ENCODE measurements at regions not wholly inside any gene's neighbourhood (a gene's known extent, or its start where the extent isn't known, plus 50 kb on each side); places are given as distances from the start of the nearest gene placed in this dataset.

DNA sequence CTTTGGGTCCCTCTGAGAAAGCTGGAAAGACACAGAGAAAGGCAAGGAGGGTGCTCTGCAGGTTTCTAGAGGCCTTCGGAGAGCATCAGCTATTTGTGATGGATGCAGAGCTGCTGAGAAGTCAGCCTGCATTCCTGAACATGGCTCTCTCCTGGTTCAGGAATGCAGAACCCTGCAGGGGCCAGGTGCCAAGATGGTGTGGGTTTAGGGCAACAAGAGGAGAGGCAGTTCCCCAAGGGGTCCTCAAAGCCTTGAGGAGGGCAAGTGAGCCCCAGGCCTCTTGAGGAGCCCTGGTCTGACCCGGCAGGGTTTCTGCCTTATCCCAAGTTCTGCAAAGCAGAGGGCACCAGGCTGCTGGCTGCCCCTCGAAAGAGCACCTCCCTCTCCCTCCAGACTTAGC lies 93.3 kb downstream of the HS1BP3 start:
- no peak for ATAC-seq
- TF ChIP-seq, protein P1, sequence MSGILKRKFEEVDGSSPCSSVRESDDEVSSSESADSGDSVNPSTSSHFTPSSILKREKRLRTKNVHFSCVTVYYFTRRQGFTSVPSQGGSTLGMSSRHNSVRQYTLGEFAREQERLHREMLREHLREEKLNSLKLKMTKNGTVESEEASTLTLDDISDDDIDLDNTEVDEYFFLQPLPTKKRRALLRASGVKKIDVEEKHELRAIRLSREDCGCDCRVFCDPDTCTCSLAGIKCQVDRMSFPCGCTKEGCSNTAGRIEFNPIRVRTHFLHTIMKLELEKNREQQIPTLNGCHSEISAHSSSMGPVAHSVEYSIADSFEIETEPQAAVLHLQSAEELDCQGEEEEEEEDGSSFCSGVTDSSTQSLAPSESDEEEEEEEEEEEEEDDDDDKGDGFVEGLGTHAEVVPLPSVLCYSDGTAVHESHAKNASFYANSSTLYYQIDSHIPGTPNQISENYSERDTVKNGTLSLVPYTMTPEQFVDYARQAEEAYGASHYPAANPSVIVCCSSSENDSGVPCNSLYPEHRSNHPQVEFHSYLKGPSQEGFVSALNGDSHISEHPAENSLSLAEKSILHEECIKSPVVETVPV (CRISPR knock-in tag; IDR thresholded peaks at IDR 0.05) = no peak
- no peak for TF ChIP-seq CSDC2 (CRISPR knock-in tag; IDR thresholded peaks at IDR 0.05)
- TF ChIP-seq, protein P2, sequence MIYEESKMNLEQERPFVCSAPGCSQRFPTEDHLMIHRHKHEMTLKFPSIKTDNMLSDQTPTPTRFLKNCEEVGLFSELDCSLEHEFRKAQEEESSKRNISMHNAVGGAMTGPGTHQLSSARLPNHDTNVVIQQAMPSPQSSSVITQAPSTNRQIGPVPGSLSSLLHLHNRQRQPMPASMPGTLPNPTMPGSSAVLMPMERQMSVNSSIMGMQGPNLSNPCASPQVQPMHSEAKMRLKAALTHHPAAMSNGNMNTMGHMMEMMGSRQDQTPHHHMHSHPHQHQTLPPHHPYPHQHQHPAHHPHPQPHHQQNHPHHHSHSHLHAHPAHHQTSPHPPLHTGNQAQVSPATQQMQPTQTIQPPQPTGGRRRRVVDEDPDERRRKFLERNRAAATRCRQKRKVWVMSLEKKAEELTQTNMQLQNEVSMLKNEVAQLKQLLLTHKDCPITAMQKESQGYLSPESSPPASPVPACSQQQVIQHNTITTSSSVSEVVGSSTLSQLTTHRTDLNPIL (CRISPR knock-in tag; IDR thresholded peaks at IDR 0.05; ENCODE audit: low read depth) = no peak

DNA sequence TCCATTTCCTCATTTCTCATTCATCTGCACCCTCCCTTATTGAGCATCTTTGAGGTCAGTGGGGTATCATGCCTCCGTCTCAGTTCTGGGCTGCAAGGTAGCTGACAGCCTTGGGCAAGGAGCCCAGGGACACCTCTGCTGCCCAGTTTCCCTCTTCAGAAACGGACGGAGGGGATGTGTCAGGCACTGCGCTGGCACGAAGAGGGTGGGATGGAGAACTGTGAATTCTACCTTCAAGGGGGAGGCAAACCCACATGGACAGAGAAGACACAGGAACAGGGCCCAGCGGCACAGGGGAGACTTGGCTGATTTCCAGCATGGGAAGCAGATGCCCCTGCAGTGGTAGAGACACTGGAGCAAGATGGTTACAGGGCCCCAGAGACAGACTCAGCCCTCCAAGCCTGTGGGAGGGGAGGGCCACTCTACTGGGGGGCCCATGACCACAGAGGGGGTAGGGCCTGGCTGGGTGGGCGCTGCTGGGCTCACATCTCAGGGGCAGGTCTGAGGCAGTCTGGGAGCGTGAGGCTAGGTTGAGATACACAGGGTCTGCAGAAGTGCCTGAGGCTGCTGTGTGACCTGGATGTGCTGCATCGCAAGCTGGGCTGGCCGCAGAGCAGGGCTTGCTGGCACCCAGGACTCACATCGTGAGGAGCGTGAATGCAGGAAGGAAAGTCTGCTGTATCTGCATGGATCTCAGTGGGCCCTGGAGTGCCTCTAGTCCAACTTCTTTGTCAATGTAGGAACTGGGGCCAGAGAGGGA lies 92.3 kb downstream of the HS1BP3 start:
- ATAC-seq = no peak
- no peak for TF ChIP-seq TOX (CRISPR knock-in tag; IDR thresholded peaks at IDR 0.05; ENCODE audit: borderline replicate concordance)
- TF ChIP-seq ZNF8 (CRISPR knock-in tag; IDR thresholded peaks at IDR 0.05) = no peak
- no peak for TF ChIP-seq CSDC2 (CRISPR knock-in tag; IDR thresholded peaks at IDR 0.05)
- TF ChIP-seq, protein P3, sequence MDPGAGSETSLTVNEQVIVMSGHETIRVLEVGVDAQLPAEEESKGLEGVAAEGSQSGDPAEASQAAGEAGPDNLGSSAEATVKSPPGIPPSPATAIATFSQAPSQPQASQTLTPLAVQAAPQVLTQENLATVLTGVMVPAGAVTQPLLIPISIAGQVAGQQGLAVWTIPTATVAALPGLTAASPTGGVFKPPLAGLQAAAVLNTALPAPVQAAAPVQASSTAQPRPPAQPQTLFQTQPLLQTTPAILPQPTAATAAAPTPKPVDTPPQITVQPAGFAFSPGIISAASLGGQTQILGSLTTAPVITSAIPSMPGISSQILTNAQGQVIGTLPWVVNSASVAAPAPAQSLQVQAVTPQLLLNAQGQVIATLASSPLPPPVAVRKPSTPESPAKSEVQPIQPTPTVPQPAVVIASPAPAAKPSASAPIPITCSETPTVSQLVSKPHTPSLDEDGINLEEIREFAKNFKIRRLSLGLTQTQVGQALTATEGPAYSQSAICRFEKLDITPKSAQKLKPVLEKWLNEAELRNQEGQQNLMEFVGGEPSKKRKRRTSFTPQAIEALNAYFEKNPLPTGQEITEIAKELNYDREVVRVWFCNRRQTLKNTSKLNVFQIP (CRISPR knock-in tag; IDR thresholded peaks at IDR 0.05; ENCODE audit: borderline replicate concordance, low read depth) = no peak
- TF ChIP-seq ZNF70 (CRISPR knock-in tag; IDR thresholded peaks at IDR 0.05) = no peak
- no peak for TF ChIP-seq SNAI2 (CRISPR knock-in tag; IDR thresholded peaks at IDR 0.05)
- TF ChIP-seq, protein P4, sequence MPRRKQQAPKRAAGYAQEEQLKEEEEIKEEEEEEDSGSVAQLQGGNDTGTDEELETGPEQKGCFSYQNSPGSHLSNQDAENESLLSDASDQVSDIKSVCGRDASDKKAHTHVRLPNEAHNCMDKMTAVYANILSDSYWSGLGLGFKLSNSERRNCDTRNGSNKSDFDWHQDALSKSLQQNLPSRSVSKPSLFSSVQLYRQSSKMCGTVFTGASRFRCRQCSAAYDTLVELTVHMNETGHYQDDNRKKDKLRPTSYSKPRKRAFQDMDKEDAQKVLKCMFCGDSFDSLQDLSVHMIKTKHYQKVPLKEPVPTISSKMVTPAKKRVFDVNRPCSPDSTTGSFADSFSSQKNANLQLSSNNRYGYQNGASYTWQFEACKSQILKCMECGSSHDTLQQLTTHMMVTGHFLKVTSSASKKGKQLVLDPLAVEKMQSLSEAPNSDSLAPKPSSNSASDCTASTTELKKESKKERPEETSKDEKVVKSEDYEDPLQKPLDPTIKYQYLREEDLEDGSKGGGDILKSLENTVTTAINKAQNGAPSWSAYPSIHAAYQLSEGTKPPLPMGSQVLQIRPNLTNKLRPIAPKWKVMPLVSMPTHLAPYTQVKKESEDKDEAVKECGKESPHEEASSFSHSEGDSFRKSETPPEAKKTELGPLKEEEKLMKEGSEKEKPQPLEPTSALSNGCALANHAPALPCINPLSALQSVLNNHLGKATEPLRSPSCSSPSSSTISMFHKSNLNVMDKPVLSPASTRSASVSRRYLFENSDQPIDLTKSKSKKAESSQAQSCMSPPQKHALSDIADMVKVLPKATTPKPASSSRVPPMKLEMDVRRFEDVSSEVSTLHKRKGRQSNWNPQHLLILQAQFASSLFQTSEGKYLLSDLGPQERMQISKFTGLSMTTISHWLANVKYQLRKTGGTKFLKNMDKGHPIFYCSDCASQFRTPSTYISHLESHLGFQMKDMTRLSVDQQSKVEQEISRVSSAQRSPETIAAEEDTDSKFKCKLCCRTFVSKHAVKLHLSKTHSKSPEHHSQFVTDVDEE (CRISPR knock-in tag; IDR thresholded peaks at IDR 0.05) = no peak
- TF ChIP-seq TCF4 (CRISPR knock-in tag; IDR thresholded peaks at IDR 0.05; ENCODE audit: borderline replicate concordance) = no peak
- TF ChIP-seq ESRRG (CRISPR knock-in tag; IDR thresholded peaks at IDR 0.05) = no peak
- no peak for TF ChIP-seq GLIS3 (CRISPR knock-in tag; IDR thresholded peaks at IDR 0.05)
- no peak for TF ChIP-seq BACH2 (CRISPR knock-in tag; IDR thresholded peaks at IDR 0.05; ENCODE audit: borderline replicate concordance)
- TF ChIP-seq PPARA (CRISPR knock-in tag; IDR thresholded peaks at IDR 0.05; ENCODE audit: borderline replicate concordance) = no peak
- no peak for TF ChIP-seq ZFP30 (CRISPR knock-in tag; IDR thresholded peaks at IDR 0.05)

DNA sequence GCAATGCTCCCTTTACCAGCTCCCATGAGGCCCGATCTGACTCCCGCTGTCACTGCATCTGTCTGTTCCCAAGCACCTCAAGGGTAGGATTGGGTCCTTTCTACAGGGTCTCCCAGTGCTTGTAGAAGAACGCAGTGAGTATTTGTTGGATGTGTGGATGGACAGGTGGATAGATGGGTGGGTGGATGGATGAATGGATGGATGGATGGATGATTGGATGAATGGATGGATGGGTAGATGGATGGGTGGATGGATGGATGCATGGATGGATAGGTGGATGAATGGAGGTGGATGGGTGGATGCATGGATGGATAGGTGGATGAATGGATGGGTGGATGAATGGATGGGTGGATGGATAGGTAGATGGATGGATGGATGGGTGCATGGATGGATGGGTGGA lies 91.6 kb downstream of the HS1BP3 start:
- no peak for ATAC-seq
- TF ChIP-seq RARB (CRISPR knock-in tag; IDR thresholded peaks at IDR 0.05) = no peak
- TF ChIP-seq CSDC2 (CRISPR knock-in tag; IDR thresholded peaks at IDR 0.05) = no peak
- no peak for TF ChIP-seq OSR1 (CRISPR knock-in tag; IDR thresholded peaks at IDR 0.05)
- TF ChIP-seq ZNF70 (CRISPR knock-in tag; IDR thresholded peaks at IDR 0.05) = no peak
- TF ChIP-seq, protein P2 (CRISPR knock-in tag; IDR thresholded peaks at IDR 0.05; ENCODE audit: low read depth) = no peak
- no peak for TF ChIP-seq ZC3H10 (CRISPR knock-in tag; IDR thresholded peaks at IDR 0.05)
- no peak for TF ChIP-seq PPARA (CRISPR knock-in tag; IDR thresholded peaks at IDR 0.05; ENCODE audit: borderline replicate concordance)
- no peak for TF ChIP-seq ZFP3 (CRISPR knock-in tag; IDR thresholded peaks at IDR 0.05)
- no peak for TF ChIP-seq SNAI2 (CRISPR knock-in tag; IDR thresholded peaks at IDR 0.05)
- TF ChIP-seq, protein P3 (CRISPR knock-in tag; IDR thresholded peaks at IDR 0.05; ENCODE audit: borderline replicate concordance, low read depth) = no peak
- TF ChIP-seq TOX (CRISPR knock-in tag; IDR thresholded peaks at IDR 0.05; ENCODE audit: borderline replicate concordance) = no peak
- TF ChIP-seq BACH2 (CRISPR knock-in tag; IDR thresholded peaks at IDR 0.05; ENCODE audit: borderline replicate concordance) = no peak
- TF ChIP-seq, protein P5, sequence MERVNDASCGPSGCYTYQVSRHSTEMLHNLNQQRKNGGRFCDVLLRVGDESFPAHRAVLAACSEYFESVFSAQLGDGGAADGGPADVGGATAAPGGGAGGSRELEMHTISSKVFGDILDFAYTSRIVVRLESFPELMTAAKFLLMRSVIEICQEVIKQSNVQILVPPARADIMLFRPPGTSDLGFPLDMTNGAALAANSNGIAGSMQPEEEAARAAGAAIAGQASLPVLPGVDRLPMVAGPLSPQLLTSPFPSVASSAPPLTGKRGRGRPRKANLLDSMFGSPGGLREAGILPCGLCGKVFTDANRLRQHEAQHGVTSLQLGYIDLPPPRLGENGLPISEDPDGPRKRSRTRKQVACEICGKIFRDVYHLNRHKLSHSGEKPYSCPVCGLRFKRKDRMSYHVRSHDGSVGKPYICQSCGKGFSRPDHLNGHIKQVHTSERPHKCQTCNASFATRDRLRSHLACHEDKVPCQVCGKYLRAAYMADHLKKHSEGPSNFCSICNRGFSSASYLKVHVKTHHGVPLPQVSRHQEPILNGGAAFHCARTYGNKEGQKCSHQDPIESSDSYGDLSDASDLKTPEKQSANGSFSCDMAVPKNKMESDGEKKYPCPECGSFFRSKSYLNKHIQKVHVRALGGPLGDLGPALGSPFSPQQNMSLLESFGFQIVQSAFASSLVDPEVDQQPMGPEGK (CRISPR knock-in tag; IDR thresholded peaks at IDR 0.05; ENCODE audit: borderline replicate concordance) = no peak
- no peak for TF ChIP-seq GLIS3 (CRISPR knock-in tag; IDR thresholded peaks at IDR 0.05)
- no peak for TF ChIP-seq ISL1 (CRISPR knock-in tag; IDR thresholded peaks at IDR 0.05)
- TF ChIP-seq, protein P1 (CRISPR knock-in tag; IDR thresholded peaks at IDR 0.05) = no peak
- TF ChIP-seq ESRRG (CRISPR knock-in tag; IDR thresholded peaks at IDR 0.05) = no peak
- TF ChIP-seq ZNF8 (CRISPR knock-in tag; IDR thresholded peaks at IDR 0.05) = no peak
- no peak for TF ChIP-seq TCF4 (CRISPR knock-in tag; IDR thresholded peaks at IDR 0.05; ENCODE audit: borderline replicate concordance)

Data from SK-N-SH treated with all-trans-retinoic acid at 6 μM for 48 hours (cell line).